ENCODE measurements at regions not wholly inside any gene's neighbourhood (a gene's known extent, or its start where the extent isn't known, plus 50 kb on each side); places are given as distances from the start of the nearest gene placed in this dataset.

DNA sequence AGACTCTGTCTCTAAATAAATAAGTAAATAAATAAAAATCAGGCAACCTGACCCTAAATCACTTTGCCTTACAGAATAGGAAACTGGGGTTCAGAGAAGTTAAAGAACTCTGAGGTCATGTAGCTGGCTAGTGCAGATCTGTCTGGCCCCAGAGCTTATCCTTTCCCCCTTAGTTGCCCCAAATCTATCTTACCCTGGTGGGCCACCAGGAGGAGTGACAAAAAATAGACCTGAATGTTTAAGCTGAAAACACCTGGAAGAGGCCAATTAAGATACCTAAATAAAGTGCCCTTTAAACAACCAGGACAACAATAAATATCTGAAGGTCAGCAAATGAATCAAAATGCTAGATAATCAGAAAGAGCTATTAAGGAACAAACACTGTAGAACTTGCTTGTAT is 59.7 kb downstream of the TEX35 start:
- CTCF ChIA-PET = no interaction called here
- Mint-ChIP-seq H3K36me3 (no peaks in the 10 kb centered on the region), H3K27me3 (peaks cover 5% of the 10 kb centered on the region), H3K4me3 (no peak overlapping the region), H3K9me3 (ENCODE audit: low read depth) (no peaks in the 10 kb centered on the region), H3K27ac (no peak overlapping the region), H3K4me1 (peaks cover 3% of the 10 kb centered on the region)
- ATAC-seq (no peak), DNase-seq (no peak)

GRCh38 chr1:178573330-178573729 is 60.4 kb downstream of the TEX35 start:
- DNase-seq = no peak
- H3K9me3 Mint-ChIP-seq (ENCODE audit: low read depth) = no peaks in the 10 kb centered on the region
- H3K4me1 Mint-ChIP-seq = peaks cover 3% of the 10 kb centered on the region
- no peak for ATAC-seq
- CTCF ChIA-PET = no interaction called here
- peaks cover 5% of the 10 kb centered on the region for H3K27me3 Mint-ChIP-seq
- H3K4me3 Mint-ChIP-seq = no peak overlapping the region
- no peak overlapping the region for H3K27ac Mint-ChIP-seq
- H3K36me3 Mint-ChIP-seq = no peaks in the 10 kb centered on the region

DNA sequence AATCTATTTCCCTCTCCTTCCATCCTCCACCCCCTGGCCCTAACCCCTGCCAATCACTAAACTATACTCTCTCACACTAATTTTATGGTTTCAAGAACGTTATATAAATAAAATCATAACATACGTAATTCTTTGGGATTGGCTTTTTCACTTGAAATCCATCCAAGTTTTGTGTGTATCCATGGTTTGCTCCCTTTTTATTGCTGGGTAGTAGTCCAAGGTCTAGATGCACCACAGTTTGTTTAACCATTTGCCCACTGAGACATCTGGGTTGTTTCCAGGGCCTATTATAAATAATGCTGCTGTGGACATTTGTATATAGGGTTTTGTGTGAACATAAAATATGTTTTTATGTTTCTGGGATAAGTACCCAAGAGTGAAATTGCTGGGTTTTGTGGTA is 61.4 kb downstream of the TEX35 start:
- no peak for DNase-seq
- Mint-ChIP-seq H3K4me3 (no peak overlapping the region), H3K27me3 (peaks cover 5% of the 10 kb centered on the region), H3K9me3 (ENCODE audit: low read depth) (no peaks in the 10 kb centered on the region), H3K4me1 (peaks cover 3% of the 10 kb centered on the region), H3K27ac (no peak overlapping the region), H3K36me3 (no peaks in the 10 kb centered on the region)
- no peak for ATAC-seq
- CTCF ChIA-PET = no interaction called here

DNA sequence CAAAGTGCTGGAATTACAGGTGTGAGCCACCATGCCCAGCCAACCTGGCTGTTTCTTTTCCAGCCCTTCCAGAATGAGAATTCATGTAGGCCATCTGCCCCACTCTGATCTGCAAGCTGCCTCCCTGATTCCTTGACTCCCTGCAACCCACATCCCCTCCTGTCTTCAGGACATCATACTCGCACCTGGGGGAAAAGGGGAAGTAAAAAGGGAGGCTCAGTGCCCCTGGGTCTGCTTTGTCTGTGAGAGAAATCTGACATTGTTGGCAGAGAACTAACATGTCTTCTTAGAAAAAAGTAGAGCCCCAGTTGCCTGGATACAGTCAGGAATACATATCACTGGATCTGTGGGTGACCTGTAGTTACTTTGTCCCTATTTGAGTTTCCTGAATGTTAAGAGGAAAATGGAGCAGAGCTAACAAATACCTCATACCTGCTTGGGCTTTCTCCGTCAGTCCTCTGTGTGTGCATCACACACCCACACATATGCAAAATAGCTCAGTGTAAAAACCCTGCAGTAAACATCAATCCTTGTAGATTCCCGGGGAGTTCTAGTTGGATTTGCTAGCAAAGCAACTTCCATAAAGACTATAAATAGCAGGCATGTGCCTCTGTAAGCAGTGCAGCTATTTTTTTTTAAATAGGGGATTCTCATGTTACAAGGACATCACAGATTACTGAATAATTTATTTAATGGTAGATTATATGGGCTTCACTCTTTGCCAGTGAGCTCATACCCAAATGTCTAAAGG is 62.9 kb downstream of the TEX35 start:
- Mint-ChIP-seq H3K9me3 (ENCODE audit: low read depth) (no peaks in the 10 kb centered on the region), H3K27me3 (peaks cover 5% of the 10 kb centered on the region), H3K4me3 (no peak overlapping the region), H3K4me1 (peaks cover 3% of the 10 kb centered on the region), H3K27ac (no peak overlapping the region), H3K36me3 (no peaks in the 10 kb centered on the region)
- CTCF ChIA-PET = no interaction called here
- DNase-seq (no peak), ATAC-seq (no peak)

DNA sequence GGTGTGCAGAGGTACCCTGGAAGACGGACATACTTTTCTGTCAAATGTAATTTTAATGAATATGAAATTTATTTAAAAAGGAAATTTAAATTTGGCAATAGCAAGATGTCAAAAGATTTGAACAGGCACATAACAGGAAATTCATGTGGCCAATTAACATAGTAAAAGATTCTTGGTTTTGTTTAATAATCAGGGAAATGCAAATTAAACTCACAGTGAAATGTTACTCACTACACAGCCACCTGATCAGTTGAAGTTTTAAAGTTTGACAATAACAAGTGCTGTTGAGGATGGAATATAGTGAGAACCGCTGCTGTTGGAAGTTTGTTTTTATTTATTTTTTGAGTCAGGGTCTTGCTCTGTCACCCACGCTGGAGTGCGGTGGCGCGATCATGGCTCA is 63.9 kb downstream of the TEX35 start:
- Mint-ChIP-seq H3K36me3 (no peaks in the 10 kb centered on the region), H3K27ac (no peak overlapping the region), H3K4me1 (peaks cover 3% of the 10 kb centered on the region), H3K27me3 (peaks cover 5% of the 10 kb centered on the region), H3K9me3 (ENCODE audit: low read depth) (no peaks in the 10 kb centered on the region), H3K4me3 (no peak overlapping the region)
- no peak for DNase-seq
- no peak for ATAC-seq
- CTCF ChIA-PET = no interaction called here

- Mint-ChIP-seq H3K36me3 (no peaks in the 10 kb centered on the region), H3K4me3 (no peak overlapping the region), H3K9me3 (ENCODE audit: low read depth) (no peaks in the 10 kb centered on the region), H3K27me3 (peaks cover 5% of the 10 kb centered on the region), H3K27ac (no peak overlapping the region), H3K4me1 (peaks cover 3% of the 10 kb centered on the region)
- CTCF ChIA-PET = no interaction called here
- no peak for ATAC-seq
- DNase-seq = no peak
Observed at GRCh38 chr1:178577882-178578281, 65.0 kb downstream of the TEX35 start.

DNA sequence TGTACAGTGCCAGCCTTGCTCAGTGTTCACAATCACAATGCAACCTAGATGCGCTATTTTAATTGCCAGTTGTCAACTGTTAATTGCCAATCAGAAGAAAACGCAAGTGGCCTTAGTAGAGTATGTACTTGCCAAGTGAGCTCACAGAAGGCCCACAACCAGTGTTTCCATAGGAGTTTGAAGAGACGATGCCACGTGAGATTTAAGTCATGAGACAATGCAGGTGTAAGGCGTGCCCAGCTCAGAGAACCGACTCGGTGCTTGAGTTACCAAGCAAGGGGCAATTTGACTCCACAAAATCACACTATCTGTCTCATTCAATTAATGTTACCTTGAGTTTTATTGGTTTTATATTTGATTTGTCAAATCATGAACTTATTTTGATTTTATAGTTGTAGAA is 65.6 kb downstream of the TEX35 start:
- CTCF ChIA-PET = no interaction called here
- Mint-ChIP-seq H3K9me3 (ENCODE audit: low read depth) (no peaks in the 10 kb centered on the region), H3K27ac (no peak overlapping the region), H3K4me3 (no peak overlapping the region), H3K36me3 (no peaks in the 10 kb centered on the region), H3K4me1 (peaks cover 3% of the 10 kb centered on the region), H3K27me3 (peaks cover 5% of the 10 kb centered on the region)
- no peak for ATAC-seq
- no peak for DNase-seq

DNA sequence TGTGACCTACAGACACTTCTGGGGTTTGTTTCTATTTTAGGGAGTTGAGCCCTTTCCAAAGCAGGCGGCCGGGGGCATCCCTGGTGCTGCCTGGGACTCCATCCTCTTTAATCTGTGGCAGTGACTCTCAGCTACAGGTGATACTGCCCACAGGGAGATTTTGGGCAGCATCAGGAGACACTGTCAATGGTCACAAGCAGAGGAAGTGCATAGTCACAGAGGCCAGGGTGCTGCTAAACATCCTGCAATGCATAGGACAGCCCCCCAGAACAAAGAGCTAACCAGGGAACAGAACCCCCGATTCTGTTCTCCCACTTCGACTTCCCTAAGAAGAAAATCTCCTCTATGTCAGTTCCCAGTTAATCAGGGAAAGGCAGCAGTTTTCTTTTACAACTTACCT is 66.2 kb downstream of the TEX35 start:
- no peak for DNase-seq
- ATAC-seq = no peak
- Mint-ChIP-seq H3K4me3 (no peak overlapping the region), H3K9me3 (ENCODE audit: low read depth) (no peaks in the 10 kb centered on the region), H3K27ac (no peak overlapping the region), H3K36me3 (no peaks in the 10 kb centered on the region), H3K27me3 (peaks cover 5% of the 10 kb centered on the region), H3K4me1 (no peaks in the 10 kb centered on the region)
- CTCF ChIA-PET = no interaction called here

DNA sequence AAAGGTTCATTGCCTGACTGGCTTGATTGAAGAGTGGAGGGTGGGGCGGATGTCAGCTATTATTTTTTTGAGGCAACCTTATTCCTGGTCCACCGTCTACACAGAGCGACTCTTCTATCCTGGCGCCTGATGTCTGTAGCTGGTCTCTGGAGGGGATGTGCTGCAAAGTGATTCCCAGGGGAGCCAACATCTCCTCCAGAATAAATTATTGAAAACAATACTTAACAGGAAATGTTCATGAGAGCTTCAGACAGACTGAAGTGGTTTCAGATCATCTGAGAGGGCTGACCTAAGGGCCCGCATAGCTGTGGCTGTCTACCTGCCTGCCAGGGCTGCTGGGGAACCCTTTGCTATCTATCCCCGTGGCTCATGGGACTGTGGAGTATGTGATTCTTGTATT is 66.7 kb downstream of the TEX35 start:
- Mint-ChIP-seq H3K9me3 (ENCODE audit: low read depth) (no peaks in the 10 kb centered on the region), H3K27ac (no peak overlapping the region), H3K27me3 (peaks cover 5% of the 10 kb centered on the region), H3K36me3 (no peaks in the 10 kb centered on the region), H3K4me3 (no peak overlapping the region), H3K4me1 (no peaks in the 10 kb centered on the region)
- DNase-seq (no peak), ATAC-seq (no peak)
- CTCF ChIA-PET = no interaction called here

- Mint-ChIP-seq H3K36me3 (no peaks in the 10 kb centered on the region), H3K27me3 (peaks cover 5% of the 10 kb centered on the region)
Observed at GRCh38 chr1:178580096-178580495, 67.2 kb downstream of the TEX35 start.

GRCh38 chr1:178580876-178581275 is 68.0 kb downstream of the TEX35 start:
- ATAC-seq (no peak), DNase-seq (no peak)
- CTCF ChIA-PET = no interaction called here
- Mint-ChIP-seq H3K27ac (no peak overlapping the region), H3K4me1 (no peaks in the 10 kb centered on the region), H3K9me3 (ENCODE audit: low read depth) (no peaks in the 10 kb centered on the region), H3K27me3 (peaks cover 2% of the 10 kb centered on the region), H3K36me3 (no peaks in the 10 kb centered on the region), H3K4me3 (no peak overlapping the region)

More at GRCh38 chr1:178580096-178580495, 67.2 kb downstream of the TEX35 start:
- no peak overlapping the region for H3K4me3 Mint-ChIP-seq
- H3K9me3 Mint-ChIP-seq (ENCODE audit: low read depth) = no peaks in the 10 kb centered on the region
- ATAC-seq (no peak), DNase-seq (no peak)
- CTCF ChIA-PET = no interaction called here
- no peak overlapping the region for H3K27ac Mint-ChIP-seq
- H3K4me1 Mint-ChIP-seq = no peaks in the 10 kb centered on the region

- CTCF ChIA-PET = no interaction called here
- Mint-ChIP-seq H3K36me3 (no peaks in the 10 kb centered on the region), H3K9me3 (ENCODE audit: low read depth) (no peaks in the 10 kb centered on the region), H3K4me1 (no peaks in the 10 kb centered on the region), H3K4me3 (no peak overlapping the region), H3K27me3 (no peaks in the 10 kb centered on the region), H3K27ac (no peak overlapping the region)
- DNase-seq (no peak), ATAC-seq (no peak)
Observed at GRCh38 chr1:178581351-178582303, 68.7 kb downstream of the TEX35 start.

- no peak overlapping the region for H3K27ac Mint-ChIP-seq
- ATAC-seq (no peak), DNase-seq (no peak)
- CTCF ChIA-PET = no interaction called here
- no peaks in the 10 kb centered on the region for H3K36me3 Mint-ChIP-seq
- H3K9me3 Mint-ChIP-seq (ENCODE audit: low read depth) = no peaks in the 10 kb centered on the region
- H3K4me1 Mint-ChIP-seq = no peaks in the 10 kb centered on the region
- no peak overlapping the region for H3K4me3 Mint-ChIP-seq
- H3K27me3 Mint-ChIP-seq = peaks cover 17% of the 10 kb centered on the region
Observed at GRCh38 chr1:178587096-178587495, 74.2 kb downstream of the TEX35 start.

GRCh38 chr1:178587975-178588374 is 75.1 kb downstream of the TEX35 start:
- H3K36me3 Mint-ChIP-seq = no peaks in the 10 kb centered on the region
- DNase-seq (no peak), ATAC-seq (no peak)
- peaks cover 17% of the 10 kb centered on the region for H3K27me3 Mint-ChIP-seq
- H3K27ac Mint-ChIP-seq = no peak overlapping the region
- CTCF ChIA-PET = no interaction called here
- H3K4me3 Mint-ChIP-seq = no peak overlapping the region
- H3K9me3 Mint-ChIP-seq (ENCODE audit: low read depth) = no peaks in the 10 kb centered on the region
- no peaks in the 10 kb centered on the region for H3K4me1 Mint-ChIP-seq
